ENCODE measurements at regions not wholly inside any gene's neighbourhood (a gene's known extent, or its start where the extent isn't known, plus 50 kb on each side); places are given as distances from the start of the nearest gene placed in this dataset.

GRCh38 chr10:33126742-33127141, 168.7 kb upstream of the ITGB1 start:
- DNase-seq (ENCODE audit: low read depth in 2 of 2, low spot score in 1 of 2): no peak

DNA sequence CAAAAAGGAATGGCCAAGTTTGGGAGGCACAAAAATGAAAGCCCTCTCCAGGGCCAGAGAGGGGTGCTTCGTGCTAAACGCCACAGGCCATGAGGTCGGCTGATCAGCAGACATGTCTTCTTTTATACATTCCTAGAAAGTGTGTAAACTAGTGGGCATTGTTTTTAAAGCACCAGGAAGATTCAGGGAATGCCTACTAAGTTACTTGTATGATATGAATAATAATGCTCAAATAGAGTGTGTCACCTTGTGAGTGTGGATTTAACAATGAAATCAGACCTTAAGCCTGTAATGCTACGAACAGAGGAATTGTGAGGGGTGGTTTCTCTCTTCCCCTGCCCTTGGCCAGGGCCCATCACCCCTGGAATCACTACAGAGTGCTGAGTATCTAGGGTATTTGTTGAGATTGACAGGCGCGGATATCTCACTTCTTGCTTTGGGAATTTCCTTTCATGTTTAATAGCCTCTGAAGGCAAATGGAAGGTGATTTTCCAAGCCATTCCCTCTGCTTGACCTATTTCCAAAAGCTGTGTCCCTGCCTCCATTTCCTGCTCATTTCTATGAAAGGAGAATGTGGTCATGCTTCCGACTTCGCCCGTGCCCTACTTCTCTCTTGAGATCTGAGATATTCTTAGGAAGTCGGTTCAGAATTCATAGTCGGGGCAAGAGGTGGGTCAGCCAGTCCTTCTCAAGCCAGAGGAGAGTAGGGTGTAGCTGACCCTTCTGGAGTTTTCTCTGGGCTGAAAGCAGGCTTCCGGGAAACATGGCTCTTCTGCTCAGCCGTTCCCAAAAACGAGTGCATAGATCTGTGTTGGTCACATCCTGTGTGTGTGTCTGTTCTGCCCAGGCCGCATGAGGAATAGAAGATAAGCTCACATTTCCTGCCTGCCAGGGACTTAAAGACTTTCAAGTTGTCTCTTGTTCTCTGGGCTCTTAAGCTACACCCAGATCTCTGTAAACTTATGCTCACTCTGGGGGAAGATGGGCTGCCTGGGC, 167.8 kb upstream of the ITGB1 start:
- no peak for DNase-seq (ENCODE audit: low read depth in 2 of 2, low spot score in 1 of 2)

- DNase-seq (ENCODE audit: low read depth in 2 of 2, low spot score in 1 of 2): no peak
These were observed 167.1 kb upstream of the ITGB1 start for GRCh38 chr10:33125111-33125510.

DNA sequence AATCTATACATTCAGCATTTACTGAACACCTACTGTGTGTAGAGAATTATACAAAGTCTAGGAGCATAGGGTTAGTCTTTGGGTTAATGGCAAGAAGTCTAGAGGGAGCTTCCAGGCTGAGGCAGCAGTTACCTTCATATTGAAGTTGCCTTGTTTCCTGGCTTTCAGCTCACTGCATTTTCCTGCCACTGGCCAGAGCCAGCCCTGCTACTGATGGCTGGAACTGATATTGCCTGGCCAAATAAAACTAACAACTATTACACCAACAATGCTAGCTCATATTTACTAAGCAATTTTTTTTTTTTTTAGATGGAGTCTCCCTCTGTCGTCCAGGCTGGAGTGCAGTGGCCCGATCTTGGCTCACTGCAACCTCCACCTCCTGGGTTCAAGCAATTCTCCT, 165.7 kb upstream of the ITGB1 start:
- DNase-seq (ENCODE audit: low read depth in 2 of 2, low spot score in 1 of 2): no peak

DNA sequence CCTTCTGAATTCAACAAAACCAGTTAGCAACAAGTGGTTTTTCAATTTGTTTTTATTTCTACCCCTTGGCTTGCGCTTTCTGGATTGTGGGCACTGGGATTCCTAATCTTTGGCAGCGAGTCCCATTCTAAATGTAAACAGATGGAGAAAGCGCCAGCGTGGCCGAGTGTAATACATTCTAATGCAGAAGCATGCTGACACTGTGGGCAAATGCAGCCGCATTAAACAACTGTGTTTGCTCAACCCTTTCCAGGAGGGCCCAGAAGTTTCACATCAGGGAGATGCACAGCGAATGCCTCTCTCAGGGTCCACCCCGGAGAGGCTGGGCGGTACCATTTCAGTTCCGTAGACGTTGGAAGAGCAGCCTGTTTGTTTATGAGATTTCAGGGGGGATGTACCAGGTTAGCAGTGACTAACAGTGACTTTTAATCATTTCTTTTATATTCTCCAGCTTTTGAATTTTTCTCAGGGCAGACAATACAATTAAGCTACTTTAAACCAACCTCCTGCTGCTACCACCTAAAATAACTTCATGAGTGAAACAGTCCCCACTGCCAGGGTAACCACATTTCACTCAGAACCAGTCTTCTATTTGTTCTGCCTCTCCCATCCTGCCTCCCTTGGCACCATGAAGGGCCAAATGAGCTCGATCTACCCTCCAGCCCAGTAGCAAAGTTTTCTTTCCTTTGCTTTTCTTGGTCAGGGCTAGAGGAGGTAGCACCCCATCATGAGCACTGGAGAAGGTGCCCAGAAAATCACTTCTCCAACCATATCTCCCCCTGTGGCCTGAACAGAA, 164.2 kb upstream of the ITGB1 start:
- DNase-seq (ENCODE audit: low read depth in 2 of 2, low spot score in 1 of 2): no peak

DNA sequence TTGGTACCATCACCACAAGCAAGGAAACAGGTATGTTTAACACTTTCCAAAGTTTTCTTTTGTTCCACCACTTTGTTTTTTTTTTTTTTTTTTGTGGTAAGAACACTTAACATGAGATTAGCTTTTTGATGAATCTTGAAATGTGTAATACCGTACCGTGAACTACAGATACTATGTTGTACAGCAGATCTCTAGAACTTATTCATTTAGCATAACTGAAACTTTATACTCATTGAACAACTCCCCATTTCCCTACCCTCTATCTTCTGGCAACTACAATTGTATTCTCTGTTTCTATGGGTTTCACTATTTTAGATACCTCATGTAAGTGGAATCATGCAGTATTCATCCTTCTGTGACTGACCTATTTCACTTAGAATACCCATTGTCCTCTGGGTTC, 162.7 kb upstream of the ITGB1 start:
- DNase-seq (ENCODE audit: low read depth in 2 of 2, low spot score in 1 of 2): no peak

- DNase-seq (ENCODE audit: low read depth in 2 of 2, low spot score in 1 of 2): no peak
These were observed 162.2 kb upstream of the ITGB1 start for GRCh38 chr10:33120275-33120674.

DNA sequence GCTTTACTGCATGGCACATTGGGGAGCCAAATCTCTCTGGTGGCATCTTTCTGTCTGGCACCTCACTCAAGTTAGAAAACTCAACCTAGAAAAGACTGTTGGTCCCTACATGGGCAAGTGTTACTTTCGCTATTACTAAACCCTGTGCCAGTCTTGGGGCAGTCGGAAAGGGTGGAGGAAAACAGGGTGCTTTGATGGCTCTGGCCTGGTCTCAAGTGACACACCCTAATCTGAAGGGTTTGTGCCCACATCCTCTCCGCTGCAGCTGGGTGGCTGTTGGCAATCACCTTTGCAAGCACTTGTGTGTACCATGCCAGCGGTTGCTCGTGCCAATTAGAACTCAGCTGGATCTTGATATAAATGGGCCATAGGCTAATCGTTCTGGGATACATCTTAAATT, 159.8 kb upstream of the ITGB1 start:
- no peak for DNase-seq (ENCODE audit: low read depth in 2 of 2, low spot score in 1 of 2)

- DNase-seq (ENCODE audit: low read depth in 2 of 2, low spot score in 1 of 2): no peak
These were observed 159.2 kb upstream of the ITGB1 start for GRCh38 chr10:33117230-33117629.

DNA sequence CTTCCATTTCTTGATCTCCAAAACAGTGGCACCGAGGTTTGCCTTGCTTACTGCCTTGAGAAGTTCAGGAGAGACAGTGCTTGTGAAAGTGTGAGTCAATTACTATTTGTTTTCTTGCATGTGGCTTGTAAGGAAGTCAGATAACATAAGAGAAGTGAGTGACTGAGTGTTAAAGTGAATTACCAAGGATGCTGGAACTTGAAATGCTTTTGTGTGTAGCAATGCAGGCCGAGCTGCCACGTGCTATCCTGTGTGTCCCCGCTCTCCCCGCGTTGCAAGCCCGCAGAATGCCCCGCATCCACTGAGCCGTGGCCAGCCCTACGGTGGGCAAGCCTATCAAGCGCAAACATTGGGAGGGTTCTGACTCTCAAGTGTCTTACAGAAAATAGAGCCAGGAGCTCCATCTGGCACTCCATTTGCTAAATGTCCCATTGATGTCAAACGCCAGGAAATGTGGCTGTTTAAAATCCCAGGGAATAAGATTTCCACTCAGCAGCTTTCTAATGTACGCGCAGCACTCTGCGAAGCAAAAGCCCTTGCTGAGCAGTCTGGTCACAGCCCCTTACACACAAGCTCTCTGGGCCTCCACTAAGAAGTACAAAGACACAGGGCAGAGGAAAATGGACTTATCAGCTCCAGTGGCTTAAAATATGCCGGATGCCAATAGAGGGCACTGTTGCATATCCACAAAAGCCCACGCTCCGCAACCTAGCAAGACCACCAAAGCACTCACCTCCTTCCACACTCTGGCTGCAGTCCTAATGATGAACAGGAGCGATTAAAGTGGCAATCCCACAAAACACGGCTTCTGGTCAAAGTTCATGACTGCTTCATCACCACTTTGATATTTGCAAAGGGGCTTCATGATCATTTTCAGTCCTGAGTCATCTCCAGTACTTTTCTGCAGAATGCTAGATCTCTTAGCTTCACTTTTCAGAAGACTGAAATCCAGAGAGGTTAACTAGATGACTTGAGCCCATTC, 158.0 kb upstream of the ITGB1 start:
- no peak for DNase-seq (ENCODE audit: low read depth in 2 of 2, low spot score in 1 of 2)

- no peak for DNase-seq (ENCODE audit: low read depth in 2 of 2, low spot score in 1 of 2)
These were observed 156.5 kb upstream of the ITGB1 start for GRCh38 chr10:33114451-33114952.

- no peak for DNase-seq (ENCODE audit: low read depth in 2 of 2, low spot score in 1 of 2)
These were observed 155.4 kb upstream of the ITGB1 start for GRCh38 chr10:33113466-33113865.

GRCh38 chr10:33112831-33113455, 154.9 kb upstream of the ITGB1 start:
- DNase-seq (ENCODE audit: low read depth in 2 of 2, low spot score in 1 of 2): no peak

DNA sequence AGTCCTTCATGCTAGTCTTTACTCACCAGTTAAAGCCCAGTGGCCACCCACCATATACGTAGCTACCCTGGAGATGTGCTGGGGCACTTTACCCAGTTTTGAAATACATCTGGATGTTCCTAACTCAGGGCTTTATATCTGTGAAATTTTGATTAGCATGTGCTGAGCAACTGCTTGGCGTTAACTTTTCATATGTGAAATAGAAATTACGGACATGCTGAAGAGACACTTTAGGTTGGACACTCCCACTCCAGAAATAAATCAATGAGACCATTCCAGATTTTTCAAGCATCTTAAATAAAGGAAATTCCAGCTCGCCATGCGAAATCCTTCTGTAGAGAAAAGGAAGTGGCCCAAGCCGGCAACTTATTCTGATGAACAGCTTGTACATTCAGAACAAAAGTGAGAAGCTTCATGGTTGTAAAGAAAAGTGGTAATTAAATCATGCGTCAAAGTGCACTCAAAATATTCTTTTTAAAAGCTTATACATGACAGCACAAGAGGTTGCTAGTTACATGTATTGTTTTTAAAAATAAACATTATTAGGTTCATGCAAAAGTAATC, 153.5 kb upstream of the ITGB1 start:
- DNase-seq (ENCODE audit: low read depth in 2 of 2, low spot score in 1 of 2): no peak

GRCh38 chr10:33109788-33110469, 151.9 kb upstream of the ITGB1 start:
- DNase-seq (ENCODE audit: low read depth in 2 of 2, low spot score in 1 of 2): no peak

DNA sequence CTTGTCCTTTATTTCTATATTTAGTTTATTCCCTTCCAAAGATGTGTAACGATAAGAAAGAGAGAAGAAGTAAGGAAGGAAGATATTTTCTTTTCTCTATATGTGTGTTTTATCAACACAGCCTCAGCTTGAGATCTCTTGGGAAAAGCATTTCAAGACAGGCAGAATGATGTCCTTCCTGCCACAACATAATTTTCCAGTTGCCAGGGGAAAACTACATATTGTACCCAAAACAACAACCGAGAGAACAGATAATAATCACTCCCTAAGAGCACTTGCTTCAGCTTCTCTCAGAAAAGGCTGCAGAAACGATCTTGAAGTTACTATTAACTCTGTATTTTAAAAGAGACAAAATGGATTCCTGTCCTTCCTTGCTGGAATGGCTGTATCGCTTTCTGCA, 151.4 kb upstream of the ITGB1 start:
- DNase-seq (ENCODE audit: low read depth in 2 of 2, low spot score in 1 of 2): no peak

DNA sequence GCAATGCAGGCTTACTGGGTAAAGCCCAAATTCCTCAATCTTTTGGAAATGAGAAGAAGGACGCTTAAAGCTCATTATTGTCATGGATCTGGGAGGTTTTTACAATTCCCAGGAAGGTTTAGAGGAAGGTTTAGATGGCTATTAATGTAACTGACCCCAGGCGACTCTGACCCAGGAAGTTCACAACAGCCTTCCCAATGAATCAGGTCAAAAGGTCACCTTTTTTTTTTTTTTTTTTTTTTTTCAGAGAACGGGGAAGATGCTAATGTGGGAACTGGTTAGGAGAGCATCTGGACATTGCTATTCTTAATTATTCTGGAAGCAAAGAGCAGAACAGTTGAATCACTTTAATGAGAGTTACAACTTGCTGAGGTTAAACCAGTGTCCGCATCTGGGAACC, 149.9 kb upstream of the ITGB1 start:
- DNase-seq (ENCODE audit: low read depth in 2 of 2, low spot score in 1 of 2): no peak

GRCh38 chr10:33106767-33107166, 148.7 kb upstream of the ITGB1 start:
- DNase-seq (ENCODE audit: low read depth in 2 of 2, low spot score in 1 of 2): no peak

DNA sequence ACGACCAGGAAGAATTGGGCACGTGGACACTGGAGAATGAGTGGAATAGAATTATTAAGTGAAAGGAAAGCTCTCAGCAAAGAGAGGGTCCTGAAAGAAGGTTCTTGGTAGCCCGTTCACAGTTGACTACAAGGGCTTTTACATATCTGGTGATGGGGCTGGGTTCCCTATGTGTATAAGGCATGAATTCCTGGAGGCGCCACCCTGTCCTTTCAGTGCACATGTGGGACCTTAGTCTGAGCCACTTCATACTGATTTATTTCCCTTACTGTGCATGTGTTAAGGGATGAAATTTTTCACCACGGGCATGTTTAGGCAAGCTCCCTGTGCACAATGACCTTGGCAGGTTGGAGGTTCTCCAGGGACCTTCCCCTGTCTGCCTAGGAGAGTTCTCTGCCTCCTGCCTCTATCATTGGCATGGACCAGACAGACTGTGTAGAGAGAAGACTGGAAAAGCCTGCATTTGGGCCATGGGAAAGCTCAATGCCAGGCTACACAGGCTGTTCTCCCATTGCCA, 145.9 kb upstream of the ITGB1 start:
- DNase-seq (ENCODE audit: low read depth in 2 of 2, low spot score in 1 of 2): no peak
